ENCODE measurements at regions not wholly inside any gene's neighbourhood (a gene's known extent, or its start where the extent isn't known, plus 50 kb on each side); places are given as distances from the start of the nearest gene placed in this dataset.

GRCh38 chr5:125348221-125348692 is 601.8 kb upstream of the ZNF608 start:
- TF ChIP-seq CTCF (IDR thresholded peaks at IDR 0.05) (no peak), POLR2A (IDR thresholded peaks at IDR 0.05) (no peak)

All from suprapubic skin (tissue), 3 donors.